ENCODE measurements at regions not wholly inside any gene's neighbourhood (a gene's known extent, or its start where the extent isn't known, plus 50 kb on each side); places are given as distances from the start of the nearest gene placed in this dataset.
"Not testable (repeated sequence)": the region's sequence is repeated elsewhere in the genome, so short reads cannot be mapped to it uniquely, and the experiment has no call there.

DNA sequence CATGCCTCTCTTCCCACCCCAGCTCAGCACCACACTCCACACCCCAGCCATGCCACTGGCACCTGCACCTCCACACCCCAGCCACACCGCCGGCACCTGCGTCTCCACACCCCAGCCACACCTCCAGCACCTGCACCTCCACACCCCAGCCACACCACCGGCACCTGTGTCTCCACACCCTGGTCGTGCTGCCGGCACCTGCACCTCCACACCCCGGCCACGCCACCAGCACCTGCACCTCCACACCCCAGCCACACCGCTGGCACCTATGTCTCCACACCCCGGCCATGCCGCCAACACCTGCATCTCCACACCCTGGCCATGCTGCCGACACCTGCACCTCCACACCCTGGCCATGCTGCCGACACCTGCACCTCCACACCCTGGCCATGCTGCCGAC, 389.7 kb upstream of the MYT1L start:
- TF ChIP-seq, protein P1, sequence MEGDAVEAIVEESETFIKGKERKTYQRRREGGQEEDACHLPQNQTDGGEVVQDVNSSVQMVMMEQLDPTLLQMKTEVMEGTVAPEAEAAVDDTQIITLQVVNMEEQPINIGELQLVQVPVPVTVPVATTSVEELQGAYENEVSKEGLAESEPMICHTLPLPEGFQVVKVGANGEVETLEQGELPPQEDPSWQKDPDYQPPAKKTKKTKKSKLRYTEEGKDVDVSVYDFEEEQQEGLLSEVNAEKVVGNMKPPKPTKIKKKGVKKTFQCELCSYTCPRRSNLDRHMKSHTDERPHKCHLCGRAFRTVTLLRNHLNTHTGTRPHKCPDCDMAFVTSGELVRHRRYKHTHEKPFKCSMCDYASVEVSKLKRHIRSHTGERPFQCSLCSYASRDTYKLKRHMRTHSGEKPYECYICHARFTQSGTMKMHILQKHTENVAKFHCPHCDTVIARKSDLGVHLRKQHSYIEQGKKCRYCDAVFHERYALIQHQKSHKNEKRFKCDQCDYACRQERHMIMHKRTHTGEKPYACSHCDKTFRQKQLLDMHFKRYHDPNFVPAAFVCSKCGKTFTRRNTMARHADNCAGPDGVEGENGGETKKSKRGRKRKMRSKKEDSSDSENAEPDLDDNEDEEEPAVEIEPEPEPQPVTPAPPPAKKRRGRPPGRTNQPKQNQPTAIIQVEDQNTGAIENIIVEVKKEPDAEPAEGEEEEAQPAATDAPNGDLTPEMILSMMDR (IDR thresholded peaks at IDR 0.05), result not testable (repeated sequence)
- TF ChIP-seq POLR2A (IDR thresholded peaks at IDR 0.05), result not testable (repeated sequence)

All from right lobe of liver (tissue), 4 donors.